GM12878 (cell line): ENCODE measurements at regions not wholly inside any gene's neighbourhood (a gene's known extent, or its start where the extent isn't known, plus 50 kb on each side); places are given as distances from the start of the nearest gene placed in this dataset.

Experiments used
- ATAC-seq: fragments of 200-7000 bp; cut with Tn5 transposase; 3 replicates; pipeline ENCODE4 v1.9.1; 2020; ENCODE audit warnings: mild to moderate bottlenecking, moderate library complexity
- BruUV-seq: library from RNA; stranded (reverse); fragments of 400-500 nt; replicated peaks from 2 replicates; lab custom pipeline; 2021; lab: Mats Ljungman, UMichigan
- CTCF ChIA-PET: fragments of 300-600 bp; sonication (Branson Sonifier 250); formaldehyde crosslinking; extraction: SDS; loops from one replicate; lab custom pipeline; 2021; ENCODE audit warnings: inconsistent platforms; lab: Yijun Ruan, JAX
- POLR2A ChIA-PET: fragments of 350-600 bp; formaldehyde crosslinking; extraction: SDS; loops from one replicate; lab custom pipeline; 2021; ENCODE audit warnings: inconsistent platforms; lab: Charles Lee
- RAD21 ChIA-PET: fragments of 300-600 bp; sonication (Branson Sonifier 250); formaldehyde crosslinking; loops from one replicate; lab custom pipeline; 2023; ENCODE audit warnings: antibody characterized with exemption; ENCODE audit not compliant: unreplicated experiment; lab: Charles Lee
- SMC1A ChIA-PET: fragments of 300-600 bp; sonication (Branson Sonifier 250); formaldehyde crosslinking; loops from one replicate; lab custom pipeline; 2023; ENCODE audit not compliant: unreplicated experiment, uncharacterized antibody; lab: Charles Lee
- DNase-seq: peaks from one replicate; pipeline ENCODE4 v3.0.0-alpha.2; 2011; ENCODE audit warnings: low read depth, low spot score
- FAIRE-seq: peaks from 3 replicates; lab custom pipeline; 2011; peaks lifted over from hg19 to GRCh38; lab: Jason Lieb, UNC
- H2AFZ ChIP-seq: 2 replicates; pipeline ENCODE4 v1.6.0; 2011; ENCODE audit warnings: low read depth, low read length, control low read depth; ENCODE audit not compliant: control insufficient read depth
- H3K27ac ChIP-seq: 2 replicates; pipeline ENCODE4 v1.5.1; 2011; ENCODE audit warnings: control low read depth; ENCODE audit not compliant: control insufficient read depth, insufficient read depth
- H3K27me3 ChIP-seq, 2 experiments: replicated peaks in 1 of 2; 2 replicates each; pipeline versions ENCODE4 v1.6.0 to v1.6.1; 2011; ENCODE audit warnings: low read length in 1 of 2; ENCODE audit not compliant: control insufficient read depth in 2 of 2, insufficient read depth in 2 of 2
- H3K36me3 ChIP-seq, 2 experiments: 2 replicates each; pipeline ENCODE4 v1.5.1; 2011; ENCODE audit warnings: low read length in 1 of 2; ENCODE audit not compliant: control insufficient read depth in 2 of 2, insufficient read depth in 2 of 2
- H3K4me1 ChIP-seq: 2 replicates; pipeline ENCODE4 v1.6.1; 2011; ENCODE audit warnings: mild to moderate bottlenecking, low read length, moderate library complexity, mixed read lengths; ENCODE audit not compliant: control insufficient read depth, insufficient read depth
- H3K4me2 ChIP-seq: 2 replicates; pipeline ENCODE4 v1.6.0; 2011; ENCODE audit warnings: control low read depth; ENCODE audit not compliant: control insufficient read depth, insufficient read depth
- H3K4me3 ChIP-seq: fragments of 200-600 bp; sonication (generic); 2 replicates; pipeline ENCODE4 v1.5.1; 2016
- H3K79me2 ChIP-seq: 2 replicates; pipeline ENCODE4 v1.6.0; 2011; ENCODE audit warnings: low read length; ENCODE audit not compliant: control insufficient read depth, insufficient read depth
- H3K9ac ChIP-seq: 2 replicates; pipeline ENCODE4 v1.8.0; 2011; ENCODE audit warnings: low read length, control low read depth, mixed read lengths; ENCODE audit not compliant: control insufficient read depth, insufficient read depth
- H3K9me3 ChIP-seq: replicated peaks from 3 replicates; pipeline ENCODE4 v1.5.1; 2011; ENCODE audit warnings: mild to moderate bottlenecking, low read length; ENCODE audit not compliant: control insufficient read depth, insufficient read depth
- H4K20me1 ChIP-seq: 2 replicates; pipeline ENCODE4 v1.6.0; 2011; ENCODE audit not compliant: control insufficient read depth, insufficient read depth
- DPF2 ChIP-seq: fragments of 450-650 bp; IDR thresholded peaks from 2 replicates; pipeline ENCODE4 v1.6.1; 2017; ENCODE audit warnings: mild to moderate bottlenecking
- EP300 ChIP-seq, 2 experiments: fragments of 150-350 bp in 1 of 2; IDR thresholded peaks; 2 replicates each; pipeline ENCODE4 v1.6.1; 2011 to 2012; ENCODE audit warnings: low read depth in 2 of 2, low read length in 2 of 2, borderline replicate concordance in 1 of 2, improper control_type of control experiment in 1 of 2, inconsistent platforms in 1 of 2; ENCODE audit not compliant: control insufficient read depth in 1 of 2
- ETV6 ChIP-seq, 2 experiments: fragments of 450-650 bp in 1 of 2; IDR thresholded peaks in 1 of 2; conservative IDR thresholded peaks in 1 of 2; 2 replicates each; pipeline ENCODE4 v1.6.1; 2014; ENCODE audit warnings: antibody characterized with exemption in 1 of 2, borderline replicate concordance in 1 of 2, low read depth in 1 of 2, mild to moderate bottlenecking in 1 of 2, moderate library complexity in 1 of 2
- FOXK2 ChIP-seq: fragments of 450-650 bp; IDR thresholded peaks from 2 replicates; pipeline ENCODE4 v1.6.1; 2017; ENCODE audit warnings: mild to moderate bottlenecking, moderate library complexity
- KAT2A ChIP-seq: conservative IDR thresholded peaks from 2 replicates; pipeline ENCODE4 v1.6.1; 2011; ENCODE audit warnings: low read depth, low read length; ENCODE audit not compliant: control insufficient read depth
- PKNOX1 ChIP-seq: fragments of 450-650 bp; IDR thresholded peaks from 2 replicates; pipeline ENCODE4 v1.6.1; 2016; ENCODE audit warnings: mild to moderate bottlenecking
- POLR2AphosphoS5 ChIP-seq: IDR thresholded peaks from 2 replicates; pipeline ENCODE4 v1.6.1; 2011; ENCODE audit warnings: mild to moderate bottlenecking, low read length, inconsistent platforms
- POU2F2 ChIP-seq: IDR thresholded peaks from 3 replicates; pipeline ENCODE4 v1.6.1; 2011; ENCODE audit warnings: low read depth, mild to moderate bottlenecking, low read length, borderline replicate concordance
- RUNX3 ChIP-seq: IDR thresholded peaks from 2 replicates; pipeline ENCODE4 v1.6.1; 2012; ENCODE audit warnings: low read length, inconsistent platforms
- SPI1 ChIP-seq: IDR thresholded peaks from 2 replicates; pipeline ENCODE4 v1.6.1; 2011; ENCODE audit warnings: low read depth, mild to moderate bottlenecking, low read length, moderate library complexity, borderline replicate concordance; ENCODE audit not compliant: insufficient read depth
- TCF3 ChIP-seq: IDR thresholded peaks from 2 replicates; pipeline ENCODE4 v1.6.1; 2012; ENCODE audit warnings: low read depth, mild to moderate bottlenecking, low read length, borderline replicate concordance; ENCODE audit not compliant: insufficient read depth
- YY1 ChIP-seq: IDR thresholded peaks from 2 replicates; pipeline ENCODE4 v1.6.1; 2011; ENCODE audit warnings: low read depth, mild to moderate bottlenecking, low read length
- ZZZ3 ChIP-seq: IDR thresholded peaks from 2 replicates; pipeline ENCODE4 v1.6.1; 2011; ENCODE audit warnings: low read depth; ENCODE audit not compliant: control insufficient read depth, insufficient read length
- WGBS: methylation state at CpG from one replicate; pipeline ENCODE4 v1.1.6; 2016; ENCODE audit warnings: low lambda C conversion rate; ENCODE audit not compliant: insufficient replicate concordance, insufficient coverage; ENCODE audit errors: missing lambda C conversion rate; 5-methylcytosine and 5-hydroxymethylcytosine counted together
- in situ Hi-C: fragments of 300-500 bp; cut with MboI; formaldehyde crosslinking; loops from 9 replicates; pipeline ENCODE4 v1.14.3; 2018; ENCODE audit warnings: mixed read lengths
- intact Hi-C: fragments of 100-400 bp; cut with micrococcal nuclease; formaldehyde crosslinking; loops from one replicate; pipeline ENCODE4 v1.14.2; 2022; ENCODE audit not compliant: unreplicated experiment
- TF ChIP-seq, protein P1 (sequence below): fragments of 450-650 bp; IDR thresholded peaks from 2 replicates; pipeline ENCODE4 v1.6.1; 2016; ENCODE audit warnings: mild to moderate bottlenecking
- TF ChIP-seq, protein P2 (sequence below): fragments of 450-650 bp; IDR thresholded peaks from 2 replicates; pipeline ENCODE4 v1.6.1; 2017; ENCODE audit warnings: low read depth, mild to moderate bottlenecking, moderate library complexity
- TF ChIP-seq, protein P3 (sequence below), 3 experiments: IDR thresholded peaks in 2 of 3; conservative IDR thresholded peaks in 1 of 3; 2 replicates each; pipeline ENCODE4 v1.5.1; 2011; ENCODE audit warnings: low read depth in 3 of 3, low read length in 3 of 3, mild to moderate bottlenecking in 3 of 3, control low read depth in 2 of 3, moderate library complexity in 2 of 3, inconsistent platforms in 1 of 3, mixed read lengths in 1 of 3; ENCODE audit not compliant: control insufficient read depth in 2 of 3, insufficient read depth in 1 of 3; ENCODE audit errors: extremely low read depth in 1 of 3

- TF ChIP-seq EP300 (IDR thresholded peaks at IDR 0.05; ENCODE audit: borderline replicate concordance in 1 of 2, control insufficient read depth in 1 of 2, low read depth in 2 of 2, low read length in 2 of 2), result no peak
- TF ChIP-seq, all 136 proteins: peak for 0
These were observed 400.8 kb downstream of the CDH26 start (continued) for GRCh38 chr20:60359010-60359409.

DNA sequence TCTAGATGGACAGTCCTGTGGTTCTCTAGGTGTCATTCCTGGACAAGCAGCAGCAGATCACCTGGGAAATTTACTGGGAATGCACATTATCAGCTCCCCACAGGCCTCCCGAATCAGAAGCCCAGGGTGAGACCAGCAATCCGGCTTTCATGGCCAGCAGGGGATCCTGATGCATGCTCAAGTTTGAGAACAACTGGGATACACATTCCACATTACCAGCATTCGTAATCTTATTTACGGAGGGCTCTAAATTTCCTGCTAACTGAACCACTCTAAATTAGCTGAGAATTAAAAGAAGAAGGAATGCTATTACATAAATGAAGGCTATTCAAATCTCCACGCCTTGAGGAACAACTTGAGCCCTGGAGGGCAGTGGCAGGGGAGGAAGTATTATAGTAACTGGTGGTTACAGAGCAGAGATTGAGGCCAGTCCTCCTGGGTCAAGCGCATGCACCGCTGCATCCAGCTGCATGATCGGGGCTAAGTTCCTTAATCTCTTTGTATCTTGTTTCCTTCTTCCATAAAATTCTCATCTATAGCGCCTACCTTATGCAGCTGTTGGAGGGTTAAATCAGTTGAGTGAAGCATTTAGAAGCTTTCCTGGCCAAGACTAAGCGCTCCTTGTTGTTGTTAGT lies 403.7 kb downstream of the CDH26 start:
- H3K9ac ChIP-seq, result no peak overlapping the region
- no peak overlapping the region for H3K27ac ChIP-seq
- POLR2A ChIA-PET, result no interaction called here
- SMC1A ChIA-PET, result no interaction called here
- H3K4me3 ChIP-seq, result no peak overlapping the region
- intact Hi-C loops (no loop called here), in situ Hi-C loops (no loop called here)
- no peaks in the 10 kb centered on the region for H3K4me1 ChIP-seq
- no peaks in the 10 kb centered on the region for H3K27me3 ChIP-seq
- no peaks in the 10 kb centered on the region for H3K79me2 ChIP-seq
- RAD21 ChIA-PET, result no interaction called here
- BruUV-seq, result no TSS peak
- no peak for DNase-seq
- WGBS, result 19% methylated on average over 10 of the region's 10 CpGs
- H2AFZ ChIP-seq, result no peak overlapping the region
- ATAC-seq, result no peak
- no peaks in the 10 kb centered on the region for H4K20me1 ChIP-seq
- no peaks in the 10 kb centered on the region; the same call in 2 of the 3 replicates for H3K9me3 ChIP-seq
- H3K4me2 ChIP-seq, result no peak overlapping the region
- CTCF ChIA-PET, result no interaction called here
- H3K36me3 ChIP-seq, result no peaks in the 10 kb centered on the region
- FAIRE-seq, result no peak
- TF ChIP-seq FOXK2 (no peak), KAT2A (no peak), ZZZ3 (no peak), RUNX3 (no peak), SPI1 (no peak), YY1 (no peak), POLR2AphosphoS5 (no peak), DPF2 (no peak), ETV6 (conservative IDR thresholded peaks at IDR 0.05 in 1 of 2, IDR thresholded peaks at IDR 0.05 in 1 of 2; ENCODE audit: borderline replicate concordance in 1 of 2, low read depth in 1 of 2) (no peak), TCF3 (no peak), PKNOX1 (no peak), POU2F2 (no peak)
- TF ChIP-seq, protein P1, sequence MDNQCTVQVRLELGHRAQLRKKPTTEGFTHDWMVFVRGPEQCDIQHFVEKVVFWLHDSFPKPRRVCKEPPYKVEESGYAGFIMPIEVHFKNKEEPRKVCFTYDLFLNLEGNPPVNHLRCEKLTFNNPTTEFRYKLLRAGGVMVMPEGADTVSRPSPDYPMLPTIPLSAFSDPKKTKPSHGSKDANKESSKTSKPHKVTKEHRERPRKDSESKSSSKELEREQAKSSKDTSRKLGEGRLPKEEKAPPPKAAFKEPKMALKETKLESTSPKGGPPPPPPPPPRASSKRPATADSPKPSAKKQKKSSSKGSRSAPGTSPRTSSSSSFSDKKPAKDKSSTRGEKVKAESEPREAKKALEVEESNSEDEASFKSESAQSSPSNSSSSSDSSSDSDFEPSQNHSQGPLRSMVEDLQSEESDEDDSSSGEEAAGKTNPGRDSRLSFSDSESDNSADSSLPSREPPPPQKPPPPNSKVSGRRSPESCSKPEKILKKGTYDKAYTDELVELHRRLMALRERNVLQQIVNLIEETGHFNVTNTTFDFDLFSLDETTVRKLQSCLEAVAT, result no peak
- TF ChIP-seq, protein P2, sequence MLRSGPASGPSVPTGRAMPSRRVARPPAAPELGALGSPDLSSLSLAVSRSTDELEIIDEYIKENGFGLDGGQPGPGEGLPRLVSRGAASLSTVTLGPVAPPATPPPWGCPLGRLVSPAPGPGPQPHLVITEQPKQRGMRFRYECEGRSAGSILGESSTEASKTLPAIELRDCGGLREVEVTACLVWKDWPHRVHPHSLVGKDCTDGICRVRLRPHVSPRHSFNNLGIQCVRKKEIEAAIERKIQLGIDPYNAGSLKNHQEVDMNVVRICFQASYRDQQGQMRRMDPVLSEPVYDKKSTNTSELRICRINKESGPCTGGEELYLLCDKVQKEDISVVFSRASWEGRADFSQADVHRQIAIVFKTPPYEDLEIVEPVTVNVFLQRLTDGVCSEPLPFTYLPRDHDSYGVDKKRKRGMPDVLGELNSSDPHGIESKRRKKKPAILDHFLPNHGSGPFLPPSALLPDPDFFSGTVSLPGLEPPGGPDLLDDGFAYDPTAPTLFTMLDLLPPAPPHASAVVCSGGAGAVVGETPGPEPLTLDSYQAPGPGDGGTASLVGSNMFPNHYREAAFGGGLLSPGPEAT, result no peak
- TF ChIP-seq, protein P3, sequence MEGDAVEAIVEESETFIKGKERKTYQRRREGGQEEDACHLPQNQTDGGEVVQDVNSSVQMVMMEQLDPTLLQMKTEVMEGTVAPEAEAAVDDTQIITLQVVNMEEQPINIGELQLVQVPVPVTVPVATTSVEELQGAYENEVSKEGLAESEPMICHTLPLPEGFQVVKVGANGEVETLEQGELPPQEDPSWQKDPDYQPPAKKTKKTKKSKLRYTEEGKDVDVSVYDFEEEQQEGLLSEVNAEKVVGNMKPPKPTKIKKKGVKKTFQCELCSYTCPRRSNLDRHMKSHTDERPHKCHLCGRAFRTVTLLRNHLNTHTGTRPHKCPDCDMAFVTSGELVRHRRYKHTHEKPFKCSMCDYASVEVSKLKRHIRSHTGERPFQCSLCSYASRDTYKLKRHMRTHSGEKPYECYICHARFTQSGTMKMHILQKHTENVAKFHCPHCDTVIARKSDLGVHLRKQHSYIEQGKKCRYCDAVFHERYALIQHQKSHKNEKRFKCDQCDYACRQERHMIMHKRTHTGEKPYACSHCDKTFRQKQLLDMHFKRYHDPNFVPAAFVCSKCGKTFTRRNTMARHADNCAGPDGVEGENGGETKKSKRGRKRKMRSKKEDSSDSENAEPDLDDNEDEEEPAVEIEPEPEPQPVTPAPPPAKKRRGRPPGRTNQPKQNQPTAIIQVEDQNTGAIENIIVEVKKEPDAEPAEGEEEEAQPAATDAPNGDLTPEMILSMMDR (IDR thresholded peaks at IDR 0.05 in 2 of 3, conservative IDR thresholded peaks at IDR 0.05 in 1 of 3; ENCODE audit: control insufficient read depth in 2 of 3, extremely low read depth in 1 of 3, insufficient read depth in 1 of 3, low read depth in 3 of 3, low read length in 3 of 3), result no peak
